ENCODE measurements at regions not wholly inside any gene's neighbourhood (a gene's known extent, or its start where the extent isn't known, plus 50 kb on each side); places are given as distances from the start of the nearest gene placed in this dataset.

GRCh38 chr1:2871246-2871815 is 69.8 kb upstream of the TTC34 start:
- peaks cover 19% of the 10 kb centered on the region for H3K9me3 Mint-ChIP-seq
- H3K4me3 Mint-ChIP-seq, result no peak overlapping the region
- DNase-seq (ENCODE audit: low spot score), result no peak
- no peak overlapping the region for H3K27ac Mint-ChIP-seq
- H3K27me3 Mint-ChIP-seq (ENCODE audit: insufficient read depth), result no peaks in the 10 kb centered on the region
- H3K36me3 Mint-ChIP-seq (ENCODE audit: low read depth), result no peaks in the 10 kb centered on the region
- intact Hi-C loops (cut with micrococcal nuclease), result no loop called here
- no peaks in the 10 kb centered on the region for H3K4me1 Mint-ChIP-seq (ENCODE audit: low read depth)

DNA sequence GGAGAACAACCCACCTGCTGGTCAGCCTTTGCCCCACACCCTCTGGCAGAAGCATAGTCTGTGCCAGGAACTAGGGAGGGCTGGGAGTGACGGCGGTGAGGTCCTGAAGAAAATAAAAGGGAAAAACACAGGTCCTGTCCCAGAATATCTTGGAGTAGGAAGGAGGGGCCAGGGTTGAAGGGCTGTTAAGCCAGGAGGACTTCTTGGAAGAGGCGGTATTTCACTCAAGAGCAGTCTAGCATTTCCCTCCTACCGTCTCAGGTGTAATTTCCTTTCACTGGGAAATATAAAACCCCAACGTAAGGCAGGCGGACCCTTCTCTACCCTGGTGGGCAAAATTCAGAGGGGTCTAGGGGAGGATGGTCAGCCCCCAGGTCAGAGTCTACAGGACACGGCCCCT is 72.7 kb upstream of the TTC34 start:
- Mint-ChIP-seq H3K27ac (no peak overlapping the region), H3K27me3 (ENCODE audit: insufficient read depth) (no peaks in the 10 kb centered on the region), H3K36me3 (ENCODE audit: low read depth) (no peaks in the 10 kb centered on the region), H3K9me3 (peaks cover 19% of the 10 kb centered on the region), H3K4me3 (no peak overlapping the region), H3K4me1 (ENCODE audit: low read depth) (no peaks in the 10 kb centered on the region)
- intact Hi-C loops (cut with micrococcal nuclease), result no loop called here
- no peak for DNase-seq (ENCODE audit: low spot score)

DNA sequence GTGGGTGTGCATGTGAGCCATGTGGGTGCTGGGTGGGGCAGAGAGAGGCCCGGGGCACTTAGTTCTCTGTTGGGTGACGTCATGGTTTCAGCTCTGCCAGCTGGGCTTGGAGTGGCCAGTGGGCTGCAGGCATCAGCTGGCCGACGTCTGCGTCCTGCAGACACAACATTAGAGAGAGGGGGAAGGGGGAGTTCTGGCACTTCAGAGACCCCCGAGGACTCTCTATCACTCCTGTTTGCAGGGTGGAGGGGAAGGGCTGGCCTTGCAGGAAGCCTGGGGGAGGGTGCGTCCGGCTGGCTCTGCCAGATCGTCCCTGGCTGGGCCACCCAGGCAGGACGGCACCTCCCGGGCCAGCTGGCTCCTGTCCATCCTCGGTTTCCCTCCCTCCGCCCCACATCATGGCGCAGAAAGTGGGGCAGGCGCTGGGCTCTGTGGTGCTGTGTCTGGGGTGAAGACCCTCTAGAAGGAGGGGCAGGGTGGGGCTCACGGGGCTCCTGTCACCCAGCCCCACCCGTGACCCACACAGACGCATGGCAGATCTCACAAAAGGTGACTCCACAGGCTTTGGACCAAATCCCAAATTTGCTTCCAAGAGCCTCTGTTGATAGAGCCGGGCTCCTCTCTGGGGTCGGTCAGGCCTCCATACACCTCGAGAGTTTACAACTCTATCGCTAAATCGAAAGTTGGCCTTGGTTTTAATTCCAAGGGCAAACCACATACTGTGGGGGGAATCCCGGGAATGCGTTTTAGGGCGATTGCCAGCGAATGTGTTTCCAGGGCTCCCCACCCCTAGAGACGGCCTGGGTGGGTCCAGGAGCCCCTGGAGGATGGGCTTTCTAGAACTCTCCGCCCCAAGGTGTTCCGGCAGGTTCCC is 73.4 kb upstream of the TTC34 start:
- Mint-ChIP-seq H3K4me1 (ENCODE audit: low read depth) (no peaks in the 10 kb centered on the region), H3K27me3 (ENCODE audit: insufficient read depth) (no peaks in the 10 kb centered on the region), H3K4me3 (no peak overlapping the region), H3K9me3 (peaks cover 19% of the 10 kb centered on the region), H3K27ac (no peak overlapping the region), H3K36me3 (ENCODE audit: low read depth) (no peaks in the 10 kb centered on the region)
- intact Hi-C loops (cut with micrococcal nuclease), result no loop called here
- DNase-seq (ENCODE audit: low spot score), result no peak

- H3K9me3 Mint-ChIP-seq, result peaks cover 17% of the 10 kb centered on the region
- intact Hi-C loops (cut with micrococcal nuclease), result no loop called here
Observed at GRCh38 chr1:2875707-2876561, 74.4 kb upstream of the TTC34 start.

GRCh38 chr1:2876846-2877245 is 75.4 kb upstream of the TTC34 start:
- no peaks in the 10 kb centered on the region for H3K4me1 Mint-ChIP-seq (ENCODE audit: low read depth)
- H3K27ac Mint-ChIP-seq, result no peak overlapping the region
- DNase-seq (ENCODE audit: low spot score), result no peak
- no peaks in the 10 kb centered on the region for H3K36me3 Mint-ChIP-seq (ENCODE audit: low read depth)
- no peaks in the 10 kb centered on the region for H3K27me3 Mint-ChIP-seq (ENCODE audit: insufficient read depth)
- intact Hi-C loops (cut with micrococcal nuclease), result no loop called here
- H3K4me3 Mint-ChIP-seq, result no peak overlapping the region
- peaks cover 9% of the 10 kb centered on the region for H3K9me3 Mint-ChIP-seq

More at GRCh38 chr1:2875707-2876561, 74.4 kb upstream of the TTC34 start:
- H3K36me3 Mint-ChIP-seq (ENCODE audit: low read depth), result no peaks in the 10 kb centered on the region
- no peaks in the 10 kb centered on the region for H3K27me3 Mint-ChIP-seq (ENCODE audit: insufficient read depth)
- no peak overlapping the region for H3K27ac Mint-ChIP-seq
- no peak overlapping the region for H3K4me3 Mint-ChIP-seq
- DNase-seq (ENCODE audit: low spot score), result no peak
- H3K4me1 Mint-ChIP-seq (ENCODE audit: low read depth), result no peaks in the 10 kb centered on the region

- no peak for DNase-seq (ENCODE audit: low spot score)
- no peak overlapping the region for H3K27ac Mint-ChIP-seq
- H3K36me3 Mint-ChIP-seq (ENCODE audit: low read depth), result no peaks in the 10 kb centered on the region
- intact Hi-C loops (cut with micrococcal nuclease), result no loop called here
- H3K27me3 Mint-ChIP-seq (ENCODE audit: insufficient read depth), result no peaks in the 10 kb centered on the region
- peaks cover 9% of the 10 kb centered on the region for H3K9me3 Mint-ChIP-seq
- no peak overlapping the region for H3K4me3 Mint-ChIP-seq
- no peaks in the 10 kb centered on the region for H3K4me1 Mint-ChIP-seq (ENCODE audit: low read depth)
Observed at GRCh38 chr1:2877391-2877790, 75.9 kb upstream of the TTC34 start.

- Mint-ChIP-seq H3K36me3 (ENCODE audit: low read depth) (no peaks in the 10 kb centered on the region), H3K4me3 (no peak overlapping the region), H3K27me3 (ENCODE audit: insufficient read depth) (no peaks in the 10 kb centered on the region), H3K4me1 (ENCODE audit: low read depth) (no peaks in the 10 kb centered on the region), H3K9me3 (no peaks in the 10 kb centered on the region), H3K27ac (no peak overlapping the region)
- intact Hi-C loops (cut with micrococcal nuclease), result no loop called here
- no peak for DNase-seq (ENCODE audit: low spot score)
Observed at GRCh38 chr1:2878591-2878990, 77.1 kb upstream of the TTC34 start.

GRCh38 chr1:2879026-2879425 is 77.5 kb upstream of the TTC34 start:
- Mint-ChIP-seq H3K4me1 (ENCODE audit: low read depth) (no peaks in the 10 kb centered on the region), H3K27ac (no peak overlapping the region), H3K36me3 (ENCODE audit: low read depth) (no peaks in the 10 kb centered on the region), H3K27me3 (ENCODE audit: insufficient read depth) (no peaks in the 10 kb centered on the region), H3K4me3 (no peak overlapping the region), H3K9me3 (no peaks in the 10 kb centered on the region)
- DNase-seq (ENCODE audit: low spot score), result no peak
- intact Hi-C loops (cut with micrococcal nuclease), result no loop called here

GRCh38 chr1:2879591-2879990 is 78.1 kb upstream of the TTC34 start:
- Mint-ChIP-seq H3K4me3 (no peak overlapping the region), H3K27me3 (ENCODE audit: insufficient read depth) (no peaks in the 10 kb centered on the region), H3K9me3 (no peaks in the 10 kb centered on the region), H3K36me3 (ENCODE audit: low read depth) (no peaks in the 10 kb centered on the region), H3K27ac (no peak overlapping the region), H3K4me1 (ENCODE audit: low read depth) (no peaks in the 10 kb centered on the region)
- intact Hi-C loops (cut with micrococcal nuclease), result no loop called here
- DNase-seq (ENCODE audit: low spot score), result no peak

- intact Hi-C loops (cut with micrococcal nuclease), result no loop called here
- Mint-ChIP-seq H3K36me3 (ENCODE audit: low read depth) (no peaks in the 10 kb centered on the region), H3K27me3 (ENCODE audit: insufficient read depth) (no peaks in the 10 kb centered on the region)
Observed at GRCh38 chr1:2880086-2880485, 78.6 kb upstream of the TTC34 start.

DNA sequence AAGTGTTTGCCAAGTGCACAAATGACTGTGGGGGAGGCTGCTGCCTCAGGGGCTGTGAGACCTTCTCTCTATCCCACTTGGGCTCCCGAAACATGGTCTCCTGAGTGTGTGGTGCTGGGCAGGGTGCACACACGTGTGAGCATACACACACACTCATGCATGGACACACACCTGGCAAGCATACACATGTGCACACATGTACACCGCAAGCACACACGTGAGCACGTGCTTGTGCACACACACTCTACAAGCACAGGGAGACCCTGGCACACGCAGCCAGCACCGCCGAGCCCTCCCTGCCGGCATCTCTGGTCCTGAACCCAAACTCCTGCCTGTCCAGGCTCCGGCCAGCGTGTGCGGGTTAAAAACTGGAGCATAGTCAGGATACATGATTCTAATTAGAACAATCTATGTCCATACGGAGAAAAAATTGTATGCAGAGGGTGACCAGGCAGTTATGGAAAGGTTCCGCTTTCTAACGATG is 79.4 kb upstream of the TTC34 start:
- Mint-ChIP-seq H3K27me3 (ENCODE audit: insufficient read depth) (no peaks in the 10 kb centered on the region), H3K4me1 (ENCODE audit: low read depth) (no peaks in the 10 kb centered on the region)
- intact Hi-C loops (cut with micrococcal nuclease), result no loop called here

More at GRCh38 chr1:2880086-2880485, 78.6 kb upstream of the TTC34 start:
- DNase-seq (ENCODE audit: low spot score), result no peak
- Mint-ChIP-seq H3K4me3 (no peak overlapping the region), H3K4me1 (ENCODE audit: low read depth) (no peaks in the 10 kb centered on the region), H3K27ac (no peak overlapping the region), H3K9me3 (no peaks in the 10 kb centered on the region)

GRCh38 chr1:2881556-2881955 is 80.1 kb upstream of the TTC34 start:
- intact Hi-C loops (cut with micrococcal nuclease), result no loop called here
- H3K9me3 Mint-ChIP-seq, result no peaks in the 10 kb centered on the region
- no peak overlapping the region for H3K27ac Mint-ChIP-seq
- no peak for DNase-seq (ENCODE audit: low spot score)
- no peaks in the 10 kb centered on the region for H3K4me1 Mint-ChIP-seq (ENCODE audit: low read depth)
- H3K27me3 Mint-ChIP-seq (ENCODE audit: insufficient read depth), result no peaks in the 10 kb centered on the region
- H3K4me3 Mint-ChIP-seq, result no peak overlapping the region
- H3K36me3 Mint-ChIP-seq (ENCODE audit: low read depth), result no peaks in the 10 kb centered on the region

More for the DNA sequence above, 79.4 kb upstream of the TTC34 start:
- DNase-seq (ENCODE audit: low spot score), result no peak
- Mint-ChIP-seq H3K27ac (no peak overlapping the region), H3K4me3 (no peak overlapping the region), H3K36me3 (ENCODE audit: low read depth) (no peaks in the 10 kb centered on the region), H3K9me3 (no peaks in the 10 kb centered on the region)

All from activated T-helper 1 cell treated with anti-CD3 and anti-CD28 coated beads, Interleukin-12 subunit alpha, Interleukin-12 subunit beta, Interleukin-2, Interleukin-4 antibody, amounts not matched to agents 30 ng/mL and 10 ng/mL and 1 ng/mL, durations not matched to agents 14 hours and 24 hours and 36 hours (primary cell).